Loucy (cell line): ENCODE measurements at regions not wholly inside any gene's neighbourhood (a gene's known extent, or its start where the extent isn't known, plus 50 kb on each side); places are given as distances from the start of the nearest gene placed in this dataset.

Experiments
- CTCF ChIP-seq: fragments of 200-600 bp; sonication (generic); conservative IDR thresholded peaks from 2 replicates; pipeline ENCODE4 v1.5.1; 2014; ENCODE audit warnings: mild to moderate bottlenecking, antibody characterized with exemption, low read length
- EZH2phosphoT487 ChIP-seq: fragments of 200-600 bp; IDR thresholded peaks from 2 replicates; pipeline ENCODE4 v1.6.1; 2018; ENCODE audit warnings: antibody characterized with exemption, mild to moderate bottlenecking, moderate library complexity, borderline replicate concordance

DNA sequence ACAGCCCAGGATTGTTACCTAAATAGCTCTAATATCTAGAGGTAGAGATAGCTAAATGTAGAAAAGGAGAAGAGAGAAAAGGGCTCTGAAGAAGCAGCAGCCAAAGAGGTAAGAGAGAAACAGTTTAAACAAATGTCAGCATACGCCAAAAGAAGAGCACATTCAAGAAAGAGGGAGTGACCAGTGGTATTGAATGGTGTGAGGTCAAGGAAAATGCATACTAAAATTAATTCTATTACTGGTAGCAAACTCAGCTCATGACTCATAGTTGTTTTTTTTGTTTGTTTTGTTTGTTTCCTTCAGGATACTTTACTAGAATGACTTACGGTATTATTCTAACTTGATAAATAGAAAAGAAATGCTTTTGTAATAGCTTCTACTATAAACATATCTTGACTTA is 86.5 kb upstream of the FXR1 start:
- TF ChIP-seq CTCF (no peak), EZH2phosphoT487 (no peak)
